Parathyroid adenoma (tissue), 2 donors: ENCODE measurements at regions not wholly inside any gene's neighbourhood (a gene's known extent, or its start where the extent isn't known, plus 50 kb on each side); places are given as distances from the start of the nearest gene placed in this dataset.

Experiments used
- H2AFZ ChIP-seq: fragments of 300-600 bp; sonication (generic); one replicate; pipeline ENCODE4 v1.7.0; 2017; ENCODE audit warnings: antibody characterized with exemption, mild to moderate bottlenecking
- H3K27ac ChIP-seq: fragments of 300-600 bp; sonication (generic); one replicate; pipeline ENCODE4 v1.7.0; 2017
- H3K27me3 ChIP-seq: fragments of 300-600 bp; sonication (generic); one replicate; pipeline ENCODE4 v1.7.0; 2017; ENCODE audit warnings: low read length; ENCODE audit not compliant: control insufficient read depth, insufficient read depth
- H3K36me3 ChIP-seq: fragments of 300-600 bp; sonication (generic); one replicate; pipeline ENCODE4 v1.7.0; 2017; ENCODE audit warnings: low read length; ENCODE audit not compliant: control insufficient read depth, insufficient read depth
- H3K4me1 ChIP-seq: fragments of 300-600 bp; sonication (generic); one replicate; pipeline ENCODE4 v1.7.0; 2017; ENCODE audit warnings: control low read depth
- H3K4me2 ChIP-seq: fragments of 300-600 bp; sonication (generic); one replicate; pipeline ENCODE4 v1.7.0; 2017; ENCODE audit warnings: low read length
- H3K4me3 ChIP-seq: fragments of 300-600 bp; sonication (generic); one replicate; pipeline ENCODE4 v1.7.0; 2017; ENCODE audit warnings: low read depth, low read length
- H3K79me2 ChIP-seq: fragments of 300-600 bp; sonication (generic); one replicate; pipeline ENCODE4 v1.7.0; 2017; ENCODE audit warnings: control low read depth
- H3K9ac ChIP-seq: fragments of 300-600 bp; sonication (generic); one replicate; pipeline ENCODE4 v1.7.0; 2017; ENCODE audit warnings: mild to moderate bottlenecking
- H3K9me3 ChIP-seq: fragments of 300-600 bp; sonication (generic); one replicate; pipeline ENCODE4 v1.7.0; 2017; ENCODE audit warnings: low read length; ENCODE audit not compliant: control insufficient read depth
- CTCF ChIP-seq: fragments of 300-600 bp; sonication (generic); IDR thresholded peaks from one replicate; pipeline ENCODE4 v1.7.0; 2017; ENCODE audit warnings: antibody characterized with exemption, mild to moderate bottlenecking
- donor health status: primary hyperparathyroidism.

- Histone ChIP-seq H3K4me3 (no peak overlapping the region), H3K36me3 (no peaks in the 10 kb centered on the region), H3K79me2 (no peaks in the 10 kb centered on the region), H3K27me3 (no peaks in the 10 kb centered on the region), H3K27ac (no peak overlapping the region), H3K4me1 (no peaks in the 10 kb centered on the region), H3K9me3 (no peaks in the 10 kb centered on the region), H2AFZ (no peak overlapping the region), H3K4me2 (no peak overlapping the region), H3K9ac (no peak overlapping the region)
- no peak for TF ChIP-seq CTCF
These were observed 71.7 kb upstream of the ABCA12 start for GRCh38 chr2:215210082-215210481.

GRCh38 chr2:215207791-215208367 is 69.5 kb upstream of the ABCA12 start:
- Histone ChIP-seq H3K27me3 (no peaks in the 10 kb centered on the region), H3K36me3 (no peaks in the 10 kb centered on the region), H2AFZ (no peak overlapping the region), H3K79me2 (no peaks in the 10 kb centered on the region), H3K4me1 (no peaks in the 10 kb centered on the region), H3K4me2 (no peak overlapping the region), H3K9ac (no peak overlapping the region), H3K4me3 (no peak overlapping the region), H3K27ac (no peak overlapping the region), H3K9me3 (no peaks in the 10 kb centered on the region)
- TF ChIP-seq CTCF: no peak

- H3K79me2 ChIP-seq: no peaks in the 10 kb centered on the region
- H3K27ac ChIP-seq: no peak overlapping the region
- no peak overlapping the region for H2AFZ ChIP-seq
- H3K4me3 ChIP-seq: no peak overlapping the region
- no peaks in the 10 kb centered on the region for H3K36me3 ChIP-seq
- H3K9me3 ChIP-seq: no peaks in the 10 kb centered on the region
- H3K4me2 ChIP-seq: no peak overlapping the region
- H3K27me3 ChIP-seq: no peaks in the 10 kb centered on the region
- no peaks in the 10 kb centered on the region for H3K4me1 ChIP-seq
- H3K9ac ChIP-seq: no peak overlapping the region
- TF ChIP-seq CTCF: no peak
These were observed 68.6 kb upstream of the ABCA12 start for GRCh38 chr2:215207041-215207440.

GRCh38 chr2:215205787-215206186 is 67.4 kb upstream of the ABCA12 start:
- no peak overlapping the region for H3K4me2 ChIP-seq
- no peak overlapping the region for H2AFZ ChIP-seq
- no peak overlapping the region for H3K9ac ChIP-seq
- H3K27ac ChIP-seq: no peak overlapping the region
- H3K4me3 ChIP-seq: no peak overlapping the region
- H3K9me3 ChIP-seq: no peaks in the 10 kb centered on the region
- H3K79me2 ChIP-seq: no peaks in the 10 kb centered on the region
- no peak for TF ChIP-seq CTCF
- H3K27me3 ChIP-seq: no peaks in the 10 kb centered on the region
- H3K4me1 ChIP-seq: no peaks in the 10 kb centered on the region
- no peaks in the 10 kb centered on the region for H3K36me3 ChIP-seq

- Histone ChIP-seq H3K36me3 (no peaks in the 10 kb centered on the region), H3K27me3 (no peaks in the 10 kb centered on the region), H2AFZ (peak overlapping the region; percentile 51), H3K9ac (no peak overlapping the region), H3K9me3 (no peaks in the 10 kb centered on the region), H3K4me1 (peaks cover 4% of the 10 kb centered on the region), H3K27ac (no peak overlapping the region), H3K4me3 (no peak overlapping the region), H3K4me2 (no peak overlapping the region), H3K79me2 (no peaks in the 10 kb centered on the region)
- TF ChIP-seq CTCF: no peak
These were observed 53.1 kb upstream of the ABCA12 start for GRCh38 chr2:215191477-215191876.
